HG03342 (cell line): ENCODE measurements at regions not wholly inside any gene's neighbourhood (a gene's known extent, or its start where the extent isn't known, plus 50 kb on each side); places are given as distances from the start of the nearest gene placed in this dataset.

Experiments used
- ATAC-seq: cut with Tn5 transposase; IDR thresholded peaks from one replicate; pipeline ENCODE4 v1.9.1; 2021; ENCODE audit warnings: mild to moderate bottlenecking, moderate library complexity; ENCODE audit not compliant: unreplicated experiment

GRCh38 chr11:42161886-42162285 lies 702.4 kb upstream of the LRRC4C start:
- no peak for ATAC-seq

DNA sequence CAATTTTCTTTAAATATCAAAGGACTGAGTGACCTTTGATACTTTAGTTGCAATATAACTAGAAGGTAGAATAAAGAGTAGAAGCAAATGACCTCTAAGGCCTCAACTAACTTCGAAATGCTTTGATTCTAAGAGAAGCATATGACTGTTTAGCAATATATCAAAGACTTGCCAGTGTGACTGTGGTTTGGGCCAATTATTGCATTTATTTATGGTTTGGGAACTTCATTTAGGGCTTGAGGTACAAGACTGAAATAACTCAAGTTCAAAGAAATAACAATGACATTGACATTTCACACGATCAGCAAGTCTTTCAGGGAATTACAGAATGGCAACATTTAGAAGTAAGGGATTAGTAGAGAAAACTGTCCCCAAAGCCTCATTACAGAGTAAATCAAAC lies 709.7 kb upstream of the LRRC4C start:
- ATAC-seq: no peak

DNA sequence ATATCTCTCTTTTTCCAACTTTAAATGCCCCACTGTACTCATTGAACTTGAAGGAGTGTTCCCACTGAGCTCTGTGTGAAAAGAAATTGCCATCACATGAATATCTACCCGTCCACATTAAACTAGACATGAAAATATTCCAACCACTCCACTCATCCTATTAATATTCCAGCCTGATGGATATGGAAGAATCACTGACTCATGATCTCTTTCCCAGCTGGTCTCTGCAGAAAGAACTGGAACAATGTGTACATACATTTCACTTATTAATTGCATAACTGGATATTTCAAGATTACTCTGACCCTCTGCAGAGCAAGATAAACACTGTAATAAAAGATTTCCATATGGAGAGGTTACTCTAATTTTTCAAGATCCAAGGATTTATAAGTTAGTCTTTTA lies 711.1 kb upstream of the LRRC4C start:
- ATAC-seq: no peak

GRCh38 chr11:42171046-42171445 lies 711.6 kb upstream of the LRRC4C start:
- no peak for ATAC-seq

GRCh38 chr11:42172441-42172840 lies 713.0 kb upstream of the LRRC4C start:
- no peak for ATAC-seq

DNA sequence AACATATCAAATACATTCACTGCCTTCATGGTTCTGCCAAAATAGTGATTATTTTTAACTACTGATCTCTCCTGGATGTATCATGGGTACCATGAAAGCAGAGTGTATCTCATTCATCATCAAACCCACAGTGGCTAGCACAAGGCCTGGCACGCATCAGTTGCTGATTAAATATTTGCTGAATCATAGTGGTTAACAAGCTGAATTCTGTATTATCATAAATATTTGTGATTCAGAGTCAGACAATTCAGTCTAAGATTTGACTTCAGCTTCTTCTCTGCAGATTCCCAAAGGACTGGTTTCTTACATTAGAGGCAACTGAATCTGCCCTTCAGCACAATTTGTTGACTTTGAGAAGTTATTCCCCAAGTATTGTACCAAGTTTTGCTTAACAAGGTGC lies 715.8 kb upstream of the LRRC4C start:
- no peak for ATAC-seq

- ATAC-seq: no peak
These were observed 719.8 kb upstream of the LRRC4C start for GRCh38 chr11:42179216-42179615.

DNA sequence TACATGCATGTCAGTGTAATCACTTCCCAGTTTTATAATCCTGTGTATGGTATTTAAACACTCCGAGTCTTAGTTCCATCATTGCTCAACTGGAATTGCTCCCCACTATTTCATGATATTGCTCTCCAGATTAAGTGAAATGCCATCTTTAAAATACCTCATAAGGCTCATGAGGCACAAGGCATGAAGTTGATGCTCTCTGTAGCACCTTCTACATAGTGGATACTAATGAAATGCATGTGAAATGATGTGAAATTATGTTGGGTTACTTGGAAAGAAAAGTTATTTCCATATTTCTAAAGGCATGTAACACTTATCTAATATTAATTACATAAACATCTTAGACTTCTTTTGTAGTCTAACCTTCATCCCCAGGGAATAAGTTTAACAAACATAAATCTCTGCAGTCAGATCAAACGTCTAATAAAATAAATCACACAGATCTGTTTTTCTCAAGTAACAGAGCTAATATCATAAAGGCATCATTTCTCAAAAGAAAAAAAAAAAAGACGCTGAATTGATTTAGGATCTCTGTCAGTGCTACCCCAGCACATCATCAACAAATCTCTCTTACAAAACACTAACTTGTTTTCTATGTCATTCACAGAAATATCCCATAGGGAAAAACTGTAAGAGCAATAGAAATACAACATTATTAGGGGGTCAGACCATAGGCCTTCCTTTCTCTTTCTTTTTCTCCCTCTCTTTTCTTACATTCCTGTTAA lies 736.0 kb upstream of the LRRC4C start:
- ATAC-seq: no peak

DNA sequence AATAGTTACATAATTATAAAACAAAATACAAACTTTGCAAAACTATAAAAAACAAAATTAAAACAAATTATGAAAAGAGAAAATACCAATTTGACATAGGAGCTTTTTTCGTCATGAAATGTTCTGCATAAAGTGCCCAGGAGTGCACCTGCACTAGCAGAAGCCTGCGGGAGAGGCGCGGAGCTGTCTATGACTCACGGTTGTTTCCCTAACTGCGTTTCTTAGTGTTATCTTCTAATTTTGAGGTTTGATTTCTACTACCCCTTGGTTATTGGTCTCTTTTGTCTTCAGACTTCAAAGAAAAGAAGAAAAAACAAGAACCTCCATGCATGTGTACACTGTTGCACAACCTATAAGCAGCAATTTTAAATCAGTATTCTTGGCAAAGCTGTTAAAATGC lies 740.9 kb upstream of the LRRC4C start:
- ATAC-seq: no peak

GRCh38 chr11:42201603-42202148 lies 742.2 kb upstream of the LRRC4C start:
- no peak for ATAC-seq

DNA sequence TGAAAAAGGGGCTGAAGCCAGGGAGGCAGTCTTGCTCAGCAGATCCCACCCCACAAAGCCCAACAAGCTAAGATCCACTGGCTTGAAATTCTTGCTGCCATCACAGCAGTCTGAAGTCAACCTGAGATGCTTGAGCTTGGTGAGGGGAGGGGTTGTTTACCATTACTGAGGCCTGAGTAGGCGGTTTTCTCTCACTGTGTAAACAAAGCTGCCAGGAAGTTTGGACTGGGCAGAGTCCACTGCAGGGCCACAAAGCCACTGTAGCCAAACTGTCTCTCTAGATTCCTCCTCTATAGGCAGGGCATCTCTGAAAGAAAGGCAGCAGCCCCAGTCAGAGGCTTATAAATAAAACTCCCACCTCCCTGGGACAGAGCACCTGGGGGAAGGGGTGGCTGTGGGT lies 746.1 kb upstream of the LRRC4C start:
- no peak for ATAC-seq

GRCh38 chr11:42225664-42226063 lies 766.2 kb upstream of the LRRC4C start:
- ATAC-seq: no peak

GRCh38 chr11:42232673-42233072 lies 773.2 kb upstream of the LRRC4C start:
- ATAC-seq: no peak

- no peak for ATAC-seq
These were observed 775.0 kb upstream of the LRRC4C start for GRCh38 chr11:42234451-42234951.

GRCh38 chr11:42237701-42238235 lies 778.3 kb upstream of the LRRC4C start:
- ATAC-seq: no peak

GRCh38 chr11:42239188-42239587 lies 779.7 kb upstream of the LRRC4C start:
- no peak for ATAC-seq

- ATAC-seq: no peak
These were observed 783.9 kb upstream of the LRRC4C start for GRCh38 chr11:42243385-42243784.

DNA sequence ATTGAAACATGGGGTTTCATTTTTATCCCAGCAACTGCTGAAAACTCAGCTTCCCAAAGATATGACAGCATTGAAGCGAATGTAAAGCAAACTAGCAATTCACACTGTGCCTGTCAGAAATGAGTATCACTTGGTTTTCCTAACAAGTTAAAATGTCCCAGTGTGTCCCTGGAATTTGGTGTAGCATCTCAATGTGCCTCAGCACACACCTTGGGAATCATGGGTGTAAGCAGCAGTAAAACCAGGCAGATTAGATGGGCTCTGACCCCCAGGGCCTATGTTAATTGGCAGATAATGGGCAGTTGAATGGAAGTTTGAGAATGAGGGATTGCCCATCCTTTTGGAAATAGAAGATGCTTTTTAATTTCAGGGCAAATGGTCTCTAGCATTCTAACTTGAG lies 784.9 kb upstream of the LRRC4C start:
- no peak for ATAC-seq

DNA sequence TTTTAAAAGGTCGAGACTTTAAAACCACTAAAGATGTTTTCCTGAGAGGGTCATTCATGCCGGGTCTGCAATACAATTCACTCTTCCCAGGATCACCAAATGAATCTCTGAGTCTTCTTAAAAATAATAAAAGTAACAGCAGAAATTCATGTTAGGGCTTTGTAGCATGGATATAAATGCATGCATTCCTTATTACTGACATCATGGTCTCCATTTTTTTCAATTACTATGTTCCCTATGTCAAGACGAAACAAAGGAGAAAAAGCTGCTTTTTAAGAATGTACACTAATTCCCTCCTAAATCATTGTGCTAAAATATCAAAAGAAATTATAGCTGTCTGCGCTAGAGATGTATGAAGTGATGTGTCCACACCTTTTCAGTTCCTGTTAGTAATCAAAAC lies 789.9 kb upstream of the LRRC4C start:
- ATAC-seq: no peak

DNA sequence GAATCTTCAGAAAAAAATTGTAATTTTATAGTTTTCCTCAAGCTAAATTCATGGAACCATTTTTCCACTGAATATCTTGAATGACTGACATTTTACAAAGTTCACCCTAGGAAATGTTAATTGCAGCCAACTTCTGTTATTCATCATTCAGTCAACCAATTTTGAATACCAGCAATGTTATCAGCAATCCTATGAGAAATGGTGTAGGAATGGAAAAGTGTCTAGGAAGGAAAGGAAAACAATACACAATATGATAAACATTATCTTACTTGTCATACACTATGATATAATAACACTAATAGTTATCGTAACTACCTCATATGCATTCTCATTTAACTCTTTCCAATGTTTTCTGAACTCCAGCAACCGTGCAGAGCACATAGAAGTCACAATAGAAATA lies 790.5 kb upstream of the LRRC4C start:
- ATAC-seq: no peak

DNA sequence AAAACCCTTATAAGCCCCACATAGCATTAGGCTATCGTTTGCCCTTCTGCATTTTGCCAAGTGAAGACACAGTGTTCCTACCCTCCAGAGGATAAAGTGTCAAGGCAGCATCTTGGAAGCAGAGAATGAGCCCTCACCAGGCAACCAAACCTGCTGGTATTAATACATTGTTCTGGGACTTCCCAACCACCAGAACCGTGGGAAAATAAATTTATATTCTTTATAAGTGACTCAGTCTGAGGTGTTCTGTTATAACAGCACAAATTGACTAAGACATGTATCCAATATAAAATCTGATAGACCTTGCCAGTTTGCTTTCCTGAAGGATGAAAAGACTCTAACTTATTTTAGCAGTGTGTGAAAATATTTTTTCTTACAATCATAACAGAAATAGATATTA lies 792.5 kb upstream of the LRRC4C start:
- no peak for ATAC-seq

DNA sequence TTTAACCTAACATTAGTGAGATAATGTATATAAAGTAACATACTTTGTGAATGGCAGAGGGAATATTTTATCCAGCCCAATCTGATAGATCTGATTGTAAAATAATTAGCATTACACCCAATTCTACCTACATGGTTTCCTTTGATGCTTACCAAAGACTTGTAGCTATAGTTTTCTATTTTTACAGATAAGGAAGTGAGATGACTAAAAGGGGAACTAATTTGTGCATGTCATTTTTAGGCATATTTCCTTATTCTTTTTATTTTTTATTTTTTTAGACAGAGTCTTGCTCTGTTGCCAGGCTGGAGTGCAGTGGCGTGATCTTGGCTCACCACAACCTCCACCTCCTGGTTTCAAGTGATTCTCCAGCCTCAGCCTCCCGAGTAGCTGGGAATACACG lies 793.7 kb upstream of the LRRC4C start:
- no peak for ATAC-seq

GRCh38 chr11:42255906-42256305 lies 796.5 kb upstream of the LRRC4C start:
- no peak for ATAC-seq
